C4-2B (cell line): ENCODE measurements at regions not wholly inside any gene's neighbourhood (a gene's known extent, or its start where the extent isn't known, plus 50 kb on each side); places are given as distances from the start of the nearest gene placed in this dataset.

Experiments
- ZFX ChIP-seq: fragments of 450-650 bp; IDR thresholded peaks from 2 replicates; pipeline ENCODE4 v1.6.1; 2017
- TF ChIP-seq, protein P1 (sequence below): fragments of 450-650 bp; conservative IDR thresholded peaks from 2 replicates; pipeline ENCODE4 v1.5.1; 2017; ENCODE audit warnings: mild to moderate bottlenecking

DNA sequence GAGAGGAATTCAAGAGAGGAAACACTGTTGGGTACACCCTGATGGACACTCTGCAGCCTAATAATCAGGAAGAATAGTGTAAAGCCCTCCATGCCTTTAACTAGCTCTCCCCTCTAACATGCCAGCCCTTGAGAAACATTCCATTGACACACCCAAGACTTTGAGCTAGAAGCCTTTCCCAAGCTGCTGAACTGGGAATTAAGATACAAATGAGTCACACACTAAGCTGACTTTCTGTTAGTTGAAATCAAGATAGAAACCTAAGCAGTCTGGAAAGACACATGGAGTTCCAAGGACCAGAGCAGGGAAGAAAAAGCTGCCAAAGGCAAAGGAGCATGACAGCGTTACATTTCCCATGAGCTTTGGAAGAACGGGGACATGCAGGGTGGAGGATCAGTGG is 380.8 kb downstream of the NPHP4 start:
- TF ChIP-seq, protein P1, sequence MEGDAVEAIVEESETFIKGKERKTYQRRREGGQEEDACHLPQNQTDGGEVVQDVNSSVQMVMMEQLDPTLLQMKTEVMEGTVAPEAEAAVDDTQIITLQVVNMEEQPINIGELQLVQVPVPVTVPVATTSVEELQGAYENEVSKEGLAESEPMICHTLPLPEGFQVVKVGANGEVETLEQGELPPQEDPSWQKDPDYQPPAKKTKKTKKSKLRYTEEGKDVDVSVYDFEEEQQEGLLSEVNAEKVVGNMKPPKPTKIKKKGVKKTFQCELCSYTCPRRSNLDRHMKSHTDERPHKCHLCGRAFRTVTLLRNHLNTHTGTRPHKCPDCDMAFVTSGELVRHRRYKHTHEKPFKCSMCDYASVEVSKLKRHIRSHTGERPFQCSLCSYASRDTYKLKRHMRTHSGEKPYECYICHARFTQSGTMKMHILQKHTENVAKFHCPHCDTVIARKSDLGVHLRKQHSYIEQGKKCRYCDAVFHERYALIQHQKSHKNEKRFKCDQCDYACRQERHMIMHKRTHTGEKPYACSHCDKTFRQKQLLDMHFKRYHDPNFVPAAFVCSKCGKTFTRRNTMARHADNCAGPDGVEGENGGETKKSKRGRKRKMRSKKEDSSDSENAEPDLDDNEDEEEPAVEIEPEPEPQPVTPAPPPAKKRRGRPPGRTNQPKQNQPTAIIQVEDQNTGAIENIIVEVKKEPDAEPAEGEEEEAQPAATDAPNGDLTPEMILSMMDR = no peak
- no peak for TF ChIP-seq ZFX
